T-cell (primary cell): ENCODE measurements at regions not wholly inside any gene's neighbourhood (a gene's known extent, or its start where the extent isn't known, plus 50 kb on each side); places are given as distances from the start of the nearest gene placed in this dataset.

Experiments
- ATAC-seq, 4 experiments: fragments of 200-7000 bp in 3 of 4; fragments of 150-1000 bp in 1 of 4; cut with Tn5 transposase; replicated peaks in 1 of 4; 1 replicate in 3 of 4; 2 replicates in 1 of 4; pipeline ENCODE4 v1.10.0; 2021; ENCODE audit warnings: moderate library complexity in 3 of 4, mild to moderate bottlenecking in 2 of 4, moderate number of reproducible peaks in 1 of 4
- CTCF ChIA-PET, 2 donors: fragments of 300-600 bp; sonication (Branson Sonifier 250); formaldehyde crosslinking; loops; one replicate each; lab custom pipeline; 2022; ENCODE audit warnings: antibody characterized with exemption in 2 of 2; lab: Charles Lee
- POLR2A ChIA-PET, 2 donors: fragments of 300-600 bp; sonication (Branson Sonifier 250); formaldehyde crosslinking; loops; one replicate each; lab custom pipeline; 2022; ENCODE audit warnings: antibody characterized with exemption in 2 of 2; lab: Charles Lee
- DNase-seq, 35 experiments: peaks; one replicate each; pipeline versions ENCODE4 v3.0.0 to v3.0.0-alpha.2; 2013 to 2023
- H3K27ac ChIP-seq: one replicate; pipeline ENCODE4 v1.5.1; 2013; ENCODE audit warnings: low read length
- H3K27me3 ChIP-seq, 2 experiments: replicated peaks in 1 of 2; 1 replicate in 1 of 2; 2 replicates in 1 of 2; pipeline versions ENCODE4 v1.6.1 to v1.7.0; 2013; ENCODE audit warnings: low read length in 1 of 2, mixed read lengths in 1 of 2; ENCODE audit not compliant: control insufficient read depth in 2 of 2, insufficient read depth in 2 of 2; ENCODE audit errors: extremely low read depth in 1 of 2
- H3K36me3 ChIP-seq, 2 donors: 1 replicate in 1 of 2; 2 replicates in 1 of 2; pipeline versions ENCODE4 v1.6.1 to v1.7.0; 2013; ENCODE audit warnings: low read length in 1 of 2; ENCODE audit not compliant: control insufficient read depth in 2 of 2, insufficient read depth in 1 of 2; ENCODE audit errors: extremely low read depth in 1 of 2
- H3K4me1 ChIP-seq, 2 experiments: 1 replicate in 1 of 2; 2 replicates in 1 of 2; pipeline versions ENCODE4 v1.6.1 to v1.7.0; 2013; ENCODE audit warnings: low read length in 2 of 2, mixed read lengths in 1 of 2; ENCODE audit not compliant: insufficient read depth in 2 of 2, control insufficient read depth in 1 of 2; ENCODE audit errors: extremely low read depth in 1 of 2
- H3K4me3 ChIP-seq, 2 donors: 1 replicate in 1 of 2; 2 replicates in 1 of 2; pipeline versions ENCODE4 v1.5.1 to v1.7.0; 2013; ENCODE audit warnings: mild to moderate bottlenecking in 2 of 2, low read length in 1 of 2, moderate library complexity in 1 of 2; ENCODE audit not compliant: control insufficient read depth in 1 of 2; ENCODE audit errors: extremely low read depth in 1 of 2
- H3K9me3 ChIP-seq: 2 replicates; pipeline ENCODE4 v1.7.0; 2013
- H3K27ac Mint-ChIP-seq, 2 donors: one replicate each; pipeline ENCODE4 v1.8.0; 2020 to 2021; ENCODE audit warnings: mild to moderate bottlenecking in 2 of 2, mixed read lengths in 2 of 2
- H3K27me3 Mint-ChIP-seq, 2 donors: one replicate each; pipeline ENCODE4 v1.8.0; 2021 to 2022; ENCODE audit warnings: mixed read lengths in 2 of 2
- H3K36me3 Mint-ChIP-seq: one replicate; pipeline ENCODE4 v1.8.0; 2021; ENCODE audit warnings: mixed read lengths
- H3K4me1 Mint-ChIP-seq, 3 donors: one replicate each; pipeline ENCODE4 v1.8.0; 2020 to 2022; ENCODE audit warnings: mixed read lengths in 3 of 3, mild to moderate bottlenecking in 1 of 3
- H3K4me3 Mint-ChIP-seq, 3 donors: one replicate each; pipeline ENCODE4 v1.8.0; 2020 to 2022; ENCODE audit warnings: mild to moderate bottlenecking in 3 of 3, mixed read lengths in 3 of 3, moderate library complexity in 3 of 3
- H3K9me3 Mint-ChIP-seq, 3 donors: one replicate each; pipeline ENCODE4 v1.8.0; 2020 to 2022; ENCODE audit warnings: mixed read lengths in 3 of 3
- WGBS: methylation state at CpG from one replicate; pipeline ENCODE4 v1.1.5; 2013; ENCODE audit warnings: missing lambda C conversion rate; ENCODE audit not compliant: insufficient coverage; 5-methylcytosine and 5-hydroxymethylcytosine counted together

- no peak overlapping the region for H3K27ac ChIP-seq
- DNase-seq (no peak), ATAC-seq (no peak)
- Mint-ChIP-seq H3K36me3 (no peaks in the 10 kb centered on the region), H3K4me3 (no peak overlapping the region), H3K4me1 (peaks cover 0 to 9% (median 2%) of the 10 kb centered on the region in 3 donors), H3K27ac (no peak overlapping the region), H3K9me3 (no peaks in the 10 kb centered on the region), H3K27me3 (peaks cover 3 to 4% of the 10 kb centered on the region in 2 donors)
- H3K9me3 ChIP-seq = no peaks in the 10 kb centered on the region
- ChIA-PET POLR2A (no interaction called here), CTCF (no interaction called here)
- peaks cover 0 to 28% of the 10 kb centered on the region in 2 experiments for H3K27me3 ChIP-seq
- H3K4me1 ChIP-seq = no peaks in the 10 kb centered on the region
- no peak overlapping the region for H3K4me3 ChIP-seq
- no peaks in the 10 kb centered on the region for H3K36me3 ChIP-seq
- WGBS = no CpG with 5 or more reads among the region's 3 CpGs
Measured at GRCh38 chr6:33953171-33953570, 149.4 kb upstream of the MLN start.

GRCh38 chr6:33952016-33952415, 148.2 kb upstream of the MLN start:
- Mint-ChIP-seq H3K27me3 (peaks cover 3% of the 10 kb centered on the region in 2 donors), H3K9me3 (no peaks in the 10 kb centered on the region), H3K27ac (no peak overlapping the region), H3K4me1 (peaks cover 0 to 8% (median 0%) of the 10 kb centered on the region in 3 donors), H3K36me3 (no peaks in the 10 kb centered on the region), H3K4me3 (no peak overlapping the region)
- CTCF ChIA-PET = no interaction called here
- WGBS = 84% methylated on average over 4 of the region's 4 CpGs
- POLR2A ChIA-PET = no interaction called here
- H3K4me3 ChIP-seq = no peak overlapping the region
- H3K27me3 ChIP-seq = peaks cover 0 to 26% of the 10 kb centered on the region in 2 experiments
- H3K36me3 ChIP-seq = no peaks in the 10 kb centered on the region
- H3K9me3 ChIP-seq = no peaks in the 10 kb centered on the region
- ATAC-seq = no peak
- H3K27ac ChIP-seq = no peak overlapping the region
- DNase-seq = no peak
- no peaks in the 10 kb centered on the region for H3K4me1 ChIP-seq

GRCh38 chr6:33950891-33951889, 147.4 kb upstream of the MLN start:
- ChIA-PET CTCF (interaction anchor here in 1 of 2 donors (0.5 kb wide), 1 partner anchor 71 kb away, joined by 4 read pairs; no protein-coding TSS in a partner anchor), POLR2A (no interaction called here)
- Histone ChIP-seq H3K36me3 (no peaks in the 10 kb centered on the region), H3K27ac (no peak overlapping the region), H3K4me1 (no peaks in the 10 kb centered on the region), H3K4me3 (no peak overlapping the region), H3K9me3 (no peaks in the 10 kb centered on the region), H3K27me3 (peaks cover 0 to 26% of the 10 kb centered on the region in 2 experiments)
- Mint-ChIP-seq H3K36me3 (no peaks in the 10 kb centered on the region), H3K4me3 (no peak overlapping the region), H3K27me3 (peaks cover 2 to 3% of the 10 kb centered on the region in 2 donors), H3K27ac (no peak overlapping the region), H3K9me3 (no peaks in the 10 kb centered on the region), H3K4me1 (peaks cover 0 to 3% (median 0%) of the 10 kb centered on the region in 3 donors)
- DNase-seq = no peak
- no peak for ATAC-seq
- 82% methylated on average over 18 of the region's 25 CpGs for WGBS

- Histone ChIP-seq H3K4me1 (no peaks in the 10 kb centered on the region), H3K9me3 (no peaks in the 10 kb centered on the region), H3K36me3 (no peaks in the 10 kb centered on the region), H3K4me3 (no peak overlapping the region), H3K27ac (no peak overlapping the region), H3K27me3 (peaks cover 0 to 21% of the 10 kb centered on the region in 2 experiments)
- Mint-ChIP-seq H3K27ac (no peak overlapping the region), H3K4me1 (peaks cover 0 to 3% (median 0%) of the 10 kb centered on the region in 3 donors), H3K9me3 (no peaks in the 10 kb centered on the region), H3K27me3 (peaks cover 2 to 3% of the 10 kb centered on the region in 2 donors), H3K4me3 (no peak overlapping the region), H3K36me3 (no peaks in the 10 kb centered on the region)
- 71% methylated on average over 2 of the region's 2 CpGs for WGBS
- ATAC-seq (no peak), DNase-seq (no peak)
- ChIA-PET POLR2A (no interaction called here), CTCF (no interaction called here)
Measured at GRCh38 chr6:33950472-33950881, 146.7 kb upstream of the MLN start.

- no peaks in the 10 kb centered on the region for H3K9me3 Mint-ChIP-seq
Measured at GRCh38 chr6:33949877-33950435, 146.2 kb upstream of the MLN start.

GRCh38 chr6:33949111-33949510, 145.3 kb upstream of the MLN start:
- H3K27ac ChIP-seq = no peak overlapping the region
- H3K4me3 Mint-ChIP-seq = no peak overlapping the region
- POLR2A ChIA-PET = no interaction called here
- H3K4me3 ChIP-seq = no peak overlapping the region
- 60% methylated on average over 3 of the region's 5 CpGs for WGBS
- ATAC-seq (no peak), DNase-seq (no peak)
- no peaks in the 10 kb centered on the region for H3K4me1 Mint-ChIP-seq
- CTCF ChIA-PET = no interaction called here
- no peaks in the 10 kb centered on the region for H3K36me3 ChIP-seq
- H3K9me3 Mint-ChIP-seq = no peaks in the 10 kb centered on the region
- H3K27me3 Mint-ChIP-seq = peaks cover 3 to 6% of the 10 kb centered on the region in 2 donors
- no peaks in the 10 kb centered on the region for H3K9me3 ChIP-seq
- no peak overlapping the region for H3K27ac Mint-ChIP-seq
- H3K36me3 Mint-ChIP-seq = no peaks in the 10 kb centered on the region
- H3K4me1 ChIP-seq = no peaks in the 10 kb centered on the region
- peaks cover 0 to 24% of the 10 kb centered on the region in 2 experiments for H3K27me3 ChIP-seq

More at GRCh38 chr6:33949877-33950435, 146.2 kb upstream of the MLN start:
- ATAC-seq (no peak), DNase-seq (no peak)
- Mint-ChIP-seq H3K27ac (no peak overlapping the region), H3K4me1 (peaks cover 0 to 3% (median 0%) of the 10 kb centered on the region in 3 donors), H3K4me3 (no peak overlapping the region), H3K27me3 (peaks cover 2 to 3% of the 10 kb centered on the region in 2 donors), H3K36me3 (no peaks in the 10 kb centered on the region)
- POLR2A ChIA-PET = no interaction called here
- CTCF ChIA-PET = no interaction called here
- Histone ChIP-seq H3K36me3 (no peaks in the 10 kb centered on the region), H3K27me3 (peaks cover 0 to 19% of the 10 kb centered on the region in 2 experiments), H3K4me1 (no peaks in the 10 kb centered on the region), H3K4me3 (no peak overlapping the region), H3K27ac (no peak overlapping the region), H3K9me3 (no peaks in the 10 kb centered on the region)
- WGBS = 100% methylated on average over 2 of the region's 9 CpGs
